Left renal cortex interstitium (tissue), 4 donors: ENCODE measurements at regions not wholly inside any gene's neighbourhood (a gene's known extent, or its start where the extent isn't known, plus 50 kb on each side); places are given as distances from the start of the nearest gene placed in this dataset.
"Not testable (repeated sequence)": the region's sequence is repeated elsewhere in the genome, so short reads cannot be mapped to it uniquely, and the experiment has no call there.

Source experiments
- DNase-seq, 4 donors: peaks; one replicate each; pipeline ENCODE4 v3.0.0-alpha.2; 2013; ENCODE audit warnings: low read depth in 4 of 4, low spot score in 2 of 4, missing footprints in 1 of 4

- DNase-seq = no peak
These were observed 279.8 kb upstream of the TNC start for GRCh38 chr9:115397591-115398312.

DNA sequence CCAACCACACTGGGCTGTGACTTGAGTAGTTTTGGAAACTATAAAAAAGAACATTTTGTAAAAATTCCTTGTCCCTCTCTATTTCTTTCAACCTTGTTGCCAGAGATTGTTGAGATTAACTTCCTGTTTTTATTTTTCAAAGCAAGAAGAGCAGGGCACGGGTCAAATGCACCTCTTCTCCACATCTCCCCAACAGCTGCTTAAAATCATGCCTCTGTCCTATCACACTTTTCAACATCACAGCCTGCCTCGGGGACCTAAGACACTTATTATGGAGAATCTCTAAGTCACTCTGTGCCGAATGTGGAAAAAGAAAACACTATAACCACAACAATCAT is 280.3 kb upstream of the TNC start:
- no peak for DNase-seq

DNA sequence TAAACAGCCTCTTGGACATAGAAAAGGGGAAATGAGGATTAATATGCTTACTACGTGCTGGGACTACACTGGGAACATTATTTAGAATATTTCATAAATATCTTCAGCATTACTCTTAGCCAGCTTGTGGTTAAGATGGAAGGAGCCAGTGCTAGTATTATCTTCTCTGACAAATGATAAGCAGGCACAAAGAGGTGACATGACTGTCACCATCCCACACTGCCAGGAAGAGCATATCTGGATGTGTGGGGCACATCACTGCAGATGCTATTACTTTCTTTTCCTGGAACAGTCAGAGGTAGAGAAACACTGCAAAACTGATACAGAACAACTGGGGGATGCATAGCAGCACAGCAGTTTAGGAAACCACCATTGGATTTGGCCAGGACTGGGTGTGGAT is 281.0 kb upstream of the TNC start:
- no peak for DNase-seq

DNA sequence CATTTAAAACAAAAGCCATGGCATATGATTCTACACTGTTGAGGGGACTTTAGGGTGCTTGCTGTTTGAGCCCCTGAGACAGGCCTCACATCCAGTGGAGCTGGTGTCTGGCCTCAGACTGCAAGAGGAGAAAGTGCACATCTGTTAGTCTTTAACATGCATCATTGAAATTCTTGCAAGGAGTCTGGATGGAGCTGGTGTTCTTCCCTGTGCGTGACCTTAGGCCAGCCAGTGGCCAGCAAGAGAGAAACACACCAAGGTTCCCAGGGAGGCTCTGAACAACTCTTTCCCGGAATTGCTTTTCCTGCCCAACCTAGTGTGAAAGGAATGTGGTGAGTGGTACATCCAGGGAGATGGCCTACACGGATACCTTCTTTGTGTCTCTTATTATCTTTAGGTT is 282.8 kb upstream of the TNC start:
- no peak for DNase-seq

- DNase-seq = peak in 3 of 4 donors; percentile 34 to 60 (median 56)
These were observed 283.9 kb upstream of the TNC start for GRCh38 chr9:115401756-115402327.

- no peak for DNase-seq
These were observed 285.8 kb upstream of the TNC start for GRCh38 chr9:115403753-115404152.

DNA sequence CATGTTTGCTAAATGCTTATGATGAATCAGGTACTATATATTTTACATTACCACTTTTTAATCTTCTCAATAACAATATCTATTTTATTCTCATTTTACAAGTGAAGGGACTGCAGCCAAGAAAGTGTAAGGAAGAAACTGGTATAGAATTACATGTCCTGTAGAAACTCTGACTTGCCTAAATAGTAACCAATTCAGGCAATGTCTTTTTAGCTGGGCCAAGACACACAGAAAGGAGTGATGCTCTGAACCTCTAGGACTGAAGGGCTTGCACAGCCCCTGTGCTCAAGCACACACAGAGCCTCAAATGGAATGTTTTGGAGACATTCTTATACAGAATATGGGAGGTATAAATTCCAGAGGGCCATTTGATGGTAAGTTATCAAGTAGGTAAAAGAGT is 286.4 kb upstream of the TNC start:
- DNase-seq = no peak

DNA sequence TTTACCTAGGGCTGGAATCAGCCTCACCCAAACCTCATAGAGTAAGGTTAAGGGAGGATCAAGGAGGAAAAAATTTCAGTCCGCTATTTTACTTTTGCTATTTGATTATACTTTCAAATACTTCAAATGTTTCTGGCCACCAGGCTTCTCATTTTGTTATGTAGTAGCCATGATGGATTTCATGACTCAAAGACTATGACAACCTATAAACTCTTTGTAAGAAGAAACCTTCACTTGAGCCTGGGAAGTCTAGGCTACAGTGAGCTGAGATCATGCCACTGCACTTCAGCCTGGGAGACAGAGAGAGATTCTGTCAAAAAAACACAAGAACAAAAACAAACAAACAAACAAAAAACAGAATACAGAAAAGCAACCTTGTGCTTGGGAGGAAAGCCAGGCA is 293.6 kb upstream of the TNC start:
- no peak for DNase-seq

GRCh38 chr9:115411993-115412452 is 294.1 kb upstream of the TNC start:
- no peak for DNase-seq

GRCh38 chr9:115412656-115413055 is 294.7 kb upstream of the TNC start:
- DNase-seq = no peak

DNA sequence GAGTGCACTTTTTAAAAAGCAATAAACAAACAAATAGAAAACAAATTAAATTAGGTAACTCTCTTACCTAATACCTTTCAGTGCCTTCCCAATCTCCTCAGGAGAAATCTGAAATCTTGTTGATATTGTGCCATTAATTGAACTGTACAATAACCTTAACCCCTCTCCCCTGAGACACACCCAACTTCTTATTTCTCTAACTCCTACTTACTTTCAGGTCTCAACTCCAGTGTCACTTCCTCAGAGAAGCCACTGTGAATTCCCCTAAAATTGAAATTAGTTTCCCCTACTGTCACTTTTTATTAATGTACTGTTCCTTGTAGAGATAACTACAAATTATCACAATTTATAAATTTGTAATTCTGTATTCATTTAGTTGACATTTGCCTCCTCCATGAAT is 295.3 kb upstream of the TNC start:
- DNase-seq = no peak

- no peak for DNase-seq
These were observed 295.9 kb upstream of the TNC start for GRCh38 chr9:115413766-115414382.

DNA sequence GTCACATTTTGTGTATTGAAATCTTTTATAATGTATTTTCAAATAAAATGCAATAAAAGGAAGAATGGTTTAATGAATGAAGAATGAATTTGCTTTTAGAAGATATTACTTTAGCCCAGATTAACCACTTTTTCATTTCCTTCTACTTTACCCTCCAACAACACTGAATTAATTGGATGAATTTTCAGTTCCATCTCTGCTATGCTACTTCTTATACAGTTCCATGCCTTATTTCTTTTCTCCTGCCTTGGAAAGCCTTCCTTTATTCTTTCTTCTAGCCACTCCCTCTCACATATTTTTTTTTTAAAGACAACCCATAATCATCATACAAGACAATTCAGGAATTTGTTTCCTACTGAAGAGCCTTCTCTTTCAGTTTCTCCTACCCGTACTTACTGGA is 296.6 kb upstream of the TNC start:
- no peak for DNase-seq

- DNase-seq = no peak
These were observed 297.5 kb upstream of the TNC start for GRCh38 chr9:115415450-115415849.

DNA sequence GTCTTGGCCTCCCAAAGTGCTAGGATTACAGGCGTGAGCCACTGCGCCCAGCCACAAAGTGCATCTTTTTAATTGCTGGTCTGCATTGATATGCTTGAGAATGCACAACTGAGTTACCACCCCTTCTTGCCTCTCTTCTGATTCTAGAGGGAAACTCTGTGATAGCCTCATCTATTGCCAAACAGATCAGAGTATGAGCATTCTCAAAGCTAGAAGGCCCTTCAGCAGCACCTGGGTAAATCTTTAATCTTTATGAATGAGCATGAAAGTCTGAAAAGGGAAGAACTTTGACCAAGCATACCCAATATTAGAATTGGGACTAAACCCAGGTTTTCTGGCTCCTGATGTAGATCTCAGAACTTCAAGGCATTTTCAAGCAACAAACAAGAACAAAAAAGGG is 298.3 kb upstream of the TNC start:
- DNase-seq = no peak

- DNase-seq = not testable (repeated sequence)
These were observed 300.2 kb upstream of the TNC start for GRCh38 chr9:115418181-115418580.

GRCh38 chr9:115422932-115423440 is 305.0 kb upstream of the TNC start:
- DNase-seq = no peak

DNA sequence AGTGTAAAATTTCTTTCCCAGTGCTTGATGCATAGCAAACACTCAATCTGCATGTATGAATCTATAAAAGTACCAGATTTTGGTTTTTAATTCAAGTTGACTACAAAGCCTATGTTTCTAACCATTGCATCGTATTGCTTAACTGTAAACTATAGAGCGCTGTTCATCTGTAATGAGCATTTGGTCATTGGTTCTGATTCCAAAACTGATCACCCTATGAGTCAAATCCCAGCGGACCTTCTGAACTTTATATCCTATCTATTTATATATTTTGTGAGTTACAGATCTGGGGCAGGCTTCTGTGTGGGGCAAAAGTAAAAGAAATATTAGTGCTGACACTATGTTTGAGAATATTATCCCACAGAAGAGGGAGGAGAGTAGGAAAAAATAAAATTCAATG is 305.7 kb upstream of the TNC start:
- DNase-seq = no peak

DNA sequence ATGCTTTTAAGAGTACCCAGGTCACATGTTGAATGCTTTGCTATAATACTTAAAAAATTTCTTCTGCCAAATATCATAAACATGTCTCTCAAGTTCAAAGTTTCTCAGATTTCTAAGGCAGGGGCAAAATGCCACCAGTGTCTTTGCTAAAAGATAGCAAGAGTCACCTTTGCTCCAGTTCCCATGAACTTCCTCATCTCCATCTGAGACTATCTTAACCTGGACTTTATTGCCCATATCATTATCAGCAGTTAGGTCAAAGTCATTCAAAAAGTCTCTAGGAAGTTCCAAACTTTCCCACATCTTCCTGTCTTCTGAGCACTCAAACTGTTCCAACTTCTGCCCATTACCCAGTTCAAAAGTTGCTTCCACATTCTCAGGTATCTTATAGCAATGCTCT is 307.6 kb upstream of the TNC start:
- no peak for DNase-seq

DNA sequence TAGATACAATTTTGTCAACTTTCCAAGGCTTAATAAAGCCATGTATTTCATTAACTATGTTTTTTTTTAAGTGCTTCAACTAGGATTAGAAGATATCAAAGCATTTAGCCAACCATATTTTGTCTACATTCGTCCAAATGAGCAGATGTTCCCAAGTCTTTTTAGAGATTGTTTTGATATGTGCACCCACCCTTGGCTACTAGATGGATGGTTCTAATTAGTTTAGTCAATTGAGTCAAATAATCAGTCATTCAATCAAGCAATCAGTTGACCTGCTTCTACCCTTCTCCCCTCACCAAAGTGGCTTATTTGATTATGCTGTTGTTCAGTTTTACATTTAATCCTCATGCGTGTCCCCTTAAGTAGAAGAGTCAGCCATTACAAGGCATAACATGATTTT is 319.5 kb upstream of the TNC start:
- no peak for DNase-seq

DNA sequence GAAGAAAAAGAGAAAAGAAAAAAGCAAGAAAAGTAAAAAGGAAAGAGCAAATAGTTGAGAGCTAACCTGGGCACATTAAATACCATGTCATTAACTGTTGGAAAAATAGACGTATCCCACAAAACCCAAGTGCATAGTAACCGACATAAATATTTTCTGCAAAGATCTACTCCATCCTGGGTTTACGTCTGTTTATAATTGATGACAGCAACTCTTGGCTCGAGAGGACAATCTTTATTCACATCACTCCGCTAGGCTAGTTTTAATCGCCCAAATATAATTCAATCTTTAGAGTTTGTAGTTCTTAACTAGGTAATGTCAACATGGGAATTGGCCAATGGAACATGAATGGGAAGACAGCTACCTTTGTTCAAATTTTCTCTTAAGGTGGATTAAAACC is 321.7 kb upstream of the TNC start:
- DNase-seq = peak in 1 of 4 donors; percentile 21

DNA sequence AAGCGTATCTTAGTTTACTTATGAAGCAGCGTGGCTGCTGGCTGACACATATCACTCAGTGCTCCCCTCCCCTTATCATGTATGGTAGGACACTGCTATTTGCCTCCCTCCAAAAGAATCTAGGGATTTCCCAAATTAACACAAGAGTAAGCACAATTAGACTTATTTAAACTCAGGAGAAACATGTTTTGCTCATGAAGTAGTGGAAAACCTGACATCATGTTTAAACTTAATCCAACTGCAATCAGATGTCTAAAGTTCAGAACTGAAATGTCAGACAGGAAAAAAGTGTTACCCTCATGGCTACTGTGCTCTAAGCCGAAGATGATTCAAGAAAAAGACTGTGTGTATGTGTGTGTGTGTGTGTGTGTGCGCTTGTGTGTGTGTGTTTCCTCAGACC is 324.1 kb upstream of the TNC start:
- no peak for DNase-seq
